HCT116 (cell line): ENCODE measurements at regions not wholly inside any gene's neighbourhood (a gene's known extent, or its start where the extent isn't known, plus 50 kb on each side); places are given as distances from the start of the nearest gene placed in this dataset.

ENCODE experiments used
- EGR1 ChIP-seq: IDR thresholded peaks from 2 replicates; pipeline ENCODE4 v1.6.1; 2012; ENCODE audit warnings: low read depth
- EZH2 ChIP-seq: fragments of 200-600 bp; sonication (generic); IDR thresholded peaks from 2 replicates; pipeline ENCODE4 v1.6.1; 2017; ENCODE audit warnings: antibody characterized with exemption, mixed run types
- POLR2A ChIP-seq: IDR thresholded peaks from 2 replicates; pipeline ENCODE4 v1.7.0; 2011; ENCODE audit warnings: borderline replicate concordance; ENCODE audit not compliant: insufficient read depth, insufficient read length; ENCODE audit errors: extremely low read depth
- POLR2AphosphoS5 ChIP-seq: IDR thresholded peaks from 2 replicates; pipeline ENCODE4 v1.6.1; 2011; ENCODE audit warnings: mild to moderate bottlenecking, low read depth, low read length, moderate library complexity
- RAD21 ChIP-seq: IDR thresholded peaks from 2 replicates; pipeline ENCODE4 v1.6.1; 2012; ENCODE audit warnings: low read depth, mild to moderate bottlenecking
- ZFX ChIP-seq: fragments of 450-650 bp; IDR thresholded peaks from 2 replicates; pipeline ENCODE4 v1.6.1; 2017
- ZNF274 ChIP-seq: fragments of 200-500 bp; sonication (Bioruptor generic); IDR thresholded peaks from 2 replicates; pipeline ENCODE4 v1.6.1; 2014; ENCODE audit warnings: mild to moderate bottlenecking, low read depth, low read length, inconsistent platforms
- TF ChIP-seq, protein P1 (sequence below), 3 experiments: fragments of 200-600 bp in 1 of 3; sonication (generic) in 1 of 3; IDR thresholded peaks in 2 of 3; conservative IDR thresholded peaks in 1 of 3; 2 replicates each; pipeline ENCODE4 v1.5.1; 2012 to 2017; ENCODE audit warnings: low read depth in 2 of 3, low read length in 2 of 3, antibody characterized with exemption in 1 of 3, borderline replicate concordance in 1 of 3, control low read depth in 1 of 3, mild to moderate bottlenecking in 1 of 3, mixed read lengths in 1 of 3, mixed run types in 1 of 3, moderate library complexity in 1 of 3; ENCODE audit not compliant: insufficient read depth in 1 of 3
- TF ChIP-seq, protein P2 (sequence below): IDR thresholded peaks from 2 replicates; pipeline ENCODE4 v1.6.1; 2012
- TF ChIP-seq, protein P3 (sequence below): IDR thresholded peaks from 2 replicates; pipeline ENCODE4 v1.6.1; 2011; ENCODE audit warnings: mild to moderate bottlenecking, low read length, moderate library complexity; ENCODE audit not compliant: insufficient replicate concordance; ENCODE audit errors: extremely low read depth
- TF ChIP-seq, protein P4 (sequence below): IDR thresholded peaks from 2 replicates; pipeline ENCODE4 v1.6.1; 2012

DNA sequence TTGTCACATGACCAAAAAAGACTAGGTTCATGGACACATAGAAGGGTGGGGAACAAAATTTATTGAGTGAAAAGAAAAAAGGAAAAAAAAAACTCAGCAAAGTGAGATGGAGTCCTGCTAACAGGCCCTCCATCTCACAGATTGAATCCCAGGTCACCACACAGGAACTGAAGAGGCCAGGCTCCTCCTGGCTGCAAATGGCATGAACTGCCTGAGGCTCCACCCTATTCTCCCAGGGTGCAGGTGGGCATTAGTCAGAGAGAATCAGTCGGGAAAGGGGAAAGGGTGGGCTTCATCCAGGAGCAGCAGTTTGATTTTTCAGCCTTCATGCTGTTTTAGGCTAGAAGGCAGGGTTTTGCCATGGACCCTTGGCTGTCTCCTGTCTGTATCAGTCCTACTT lies 128.5 kb upstream of the GRID2 start:
- TF ChIP-seq EZH2 (no peak), ZFX (no peak), POLR2AphosphoS5 (no peak), ZNF274 (no peak), EGR1 (no peak), RAD21 (0 out of 2 replicates have a peak, but pooled peaks have one; percentile 5), POLR2A (no peak)
- TF ChIP-seq, protein P1, sequence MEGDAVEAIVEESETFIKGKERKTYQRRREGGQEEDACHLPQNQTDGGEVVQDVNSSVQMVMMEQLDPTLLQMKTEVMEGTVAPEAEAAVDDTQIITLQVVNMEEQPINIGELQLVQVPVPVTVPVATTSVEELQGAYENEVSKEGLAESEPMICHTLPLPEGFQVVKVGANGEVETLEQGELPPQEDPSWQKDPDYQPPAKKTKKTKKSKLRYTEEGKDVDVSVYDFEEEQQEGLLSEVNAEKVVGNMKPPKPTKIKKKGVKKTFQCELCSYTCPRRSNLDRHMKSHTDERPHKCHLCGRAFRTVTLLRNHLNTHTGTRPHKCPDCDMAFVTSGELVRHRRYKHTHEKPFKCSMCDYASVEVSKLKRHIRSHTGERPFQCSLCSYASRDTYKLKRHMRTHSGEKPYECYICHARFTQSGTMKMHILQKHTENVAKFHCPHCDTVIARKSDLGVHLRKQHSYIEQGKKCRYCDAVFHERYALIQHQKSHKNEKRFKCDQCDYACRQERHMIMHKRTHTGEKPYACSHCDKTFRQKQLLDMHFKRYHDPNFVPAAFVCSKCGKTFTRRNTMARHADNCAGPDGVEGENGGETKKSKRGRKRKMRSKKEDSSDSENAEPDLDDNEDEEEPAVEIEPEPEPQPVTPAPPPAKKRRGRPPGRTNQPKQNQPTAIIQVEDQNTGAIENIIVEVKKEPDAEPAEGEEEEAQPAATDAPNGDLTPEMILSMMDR (IDR thresholded peaks at IDR 0.05 in 2 of 3, conservative IDR thresholded peaks at IDR 0.05 in 1 of 3; ENCODE audit: borderline replicate concordance in 1 of 3, insufficient read depth in 1 of 3, low read depth in 2 of 3, low read length in 2 of 3), result peak in 2 of 3 experiments; percentile 16 to 20; a peak in 2 of 6 replicates
- TF ChIP-seq, protein P2, sequence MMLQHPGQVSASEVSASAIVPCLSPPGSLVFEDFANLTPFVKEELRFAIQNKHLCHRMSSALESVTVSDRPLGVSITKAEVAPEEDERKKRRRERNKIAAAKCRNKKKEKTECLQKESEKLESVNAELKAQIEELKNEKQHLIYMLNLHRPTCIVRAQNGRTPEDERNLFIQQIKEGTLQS, result no peak
- TF ChIP-seq, protein P3, sequence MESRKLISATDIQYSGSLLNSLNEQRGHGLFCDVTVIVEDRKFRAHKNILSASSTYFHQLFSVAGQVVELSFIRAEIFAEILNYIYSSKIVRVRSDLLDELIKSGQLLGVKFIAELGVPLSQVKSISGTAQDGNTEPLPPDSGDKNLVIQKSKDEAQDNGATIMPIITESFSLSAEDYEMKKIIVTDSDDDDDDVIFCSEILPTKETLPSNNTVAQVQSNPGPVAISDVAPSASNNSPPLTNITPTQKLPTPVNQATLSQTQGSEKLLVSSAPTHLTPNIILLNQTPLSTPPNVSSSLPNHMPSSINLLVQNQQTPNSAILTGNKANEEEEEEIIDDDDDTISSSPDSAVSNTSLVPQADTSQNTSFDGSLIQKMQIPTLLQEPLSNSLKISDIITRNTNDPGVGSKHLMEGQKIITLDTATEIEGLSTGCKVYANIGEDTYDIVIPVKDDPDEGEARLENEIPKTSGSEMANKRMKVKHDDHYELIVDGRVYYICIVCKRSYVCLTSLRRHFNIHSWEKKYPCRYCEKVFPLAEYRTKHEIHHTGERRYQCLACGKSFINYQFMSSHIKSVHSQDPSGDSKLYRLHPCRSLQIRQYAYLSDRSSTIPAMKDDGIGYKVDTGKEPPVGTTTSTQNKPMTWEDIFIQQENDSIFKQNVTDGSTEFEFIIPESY, result no peak
- TF ChIP-seq, protein P4, sequence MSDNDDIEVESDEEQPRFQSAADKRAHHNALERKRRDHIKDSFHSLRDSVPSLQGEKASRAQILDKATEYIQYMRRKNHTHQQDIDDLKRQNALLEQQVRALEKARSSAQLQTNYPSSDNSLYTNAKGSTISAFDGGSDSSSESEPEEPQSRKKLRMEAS, result no peak
